ENCODE measurements at regions not wholly inside any gene's neighbourhood (a gene's known extent, or its start where the extent isn't known, plus 50 kb on each side); places are given as distances from the start of the nearest gene placed in this dataset.
A peak's percentile ranks its signal among the peaks of the same experiment; 100 is the strongest.
"Not testable (repeated sequence)": the region's sequence is repeated elsewhere in the genome, so short reads cannot be mapped to it uniquely, and the experiment has no call there.

- H3K4me1 ChIP-seq (ENCODE audit: control insufficient read depth, low read depth, low read length), result no peaks in the 10 kb centered on the region
- no peak overlapping the region for H4K8ac ChIP-seq (ENCODE audit: low read depth, low read length)
- H3K36me3 ChIP-seq (ENCODE audit: control insufficient read depth, insufficient read depth, low read length), result no peaks in the 10 kb centered on the region
- no peak overlapping the region for H3K27ac ChIP-seq (ENCODE audit: low read depth, low read length)
- H3K79me2 ChIP-seq (ENCODE audit: control insufficient read depth, insufficient read depth, low read length), result no peaks in the 10 kb centered on the region
- no peak overlapping the region for H4K5ac ChIP-seq (ENCODE audit: low read length)
- no peak overlapping the region for H2BK5ac ChIP-seq (ENCODE audit: low read length)
- no peak overlapping the region for H2BK15ac ChIP-seq (replicated peaks; ENCODE audit: low read depth)
- no peaks in the 10 kb centered on the region for H3K27me3 ChIP-seq (ENCODE audit: insufficient read depth, low read length, poor library complexity)
- H3K4me2 ChIP-seq (ENCODE audit: low read length), result no peak overlapping the region
- no CpG with 5 or more reads among the region's 32 CpGs for WGBS (ENCODE audit: extremely low coverage, insufficient coverage, low lambda C conversion rate)
- no peak overlapping the region for H2BK120ac ChIP-seq (ENCODE audit: low read depth, low read length)
- H3K18ac ChIP-seq (ENCODE audit: low read length), result no peak overlapping the region
- no peak overlapping the region for H3K56ac ChIP-seq (ENCODE audit: low read length)
- H3K79me1 ChIP-seq (ENCODE audit: low read length), result no peaks in the 10 kb centered on the region
- no peak overlapping the region for H3K23ac ChIP-seq (ENCODE audit: low read length)
- DNase-seq, result peak; percentile 11
- H3K9ac ChIP-seq (ENCODE audit: low read length), result no peak overlapping the region
- H2AK5ac ChIP-seq (ENCODE audit: low read length), result no peak overlapping the region
- no peak overlapping the region for H3K4ac ChIP-seq (ENCODE audit: low read depth, low read length)
- no peak overlapping the region for H3K4me3 ChIP-seq (ENCODE audit: low read length)
Measured at GRCh38 chr5:37951946-37952721, 112.3 kb upstream of the GDNF start.

DNA sequence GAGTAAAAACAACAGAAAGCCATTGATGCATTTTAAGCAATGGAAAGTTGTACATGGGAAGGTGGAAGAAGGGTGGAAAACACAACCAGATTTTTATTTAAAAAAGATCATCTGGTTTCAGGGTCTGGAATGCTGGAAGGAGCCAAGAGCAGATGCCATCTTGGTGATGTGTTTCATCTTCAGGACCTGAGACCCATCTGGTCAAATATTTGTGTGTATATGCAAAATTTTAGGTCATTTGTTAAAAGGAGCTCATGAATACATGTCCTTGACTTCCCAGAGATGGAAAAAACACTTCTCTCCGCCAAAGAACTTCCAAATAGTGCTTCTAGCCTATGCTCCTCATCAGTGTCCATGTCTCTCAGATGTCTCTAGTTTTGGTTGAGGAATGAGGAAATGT lies 110.6 kb upstream of the GDNF start:
- Histone ChIP-seq H2AK5ac (ENCODE audit: low read length) (no peak overlapping the region), H4K8ac (ENCODE audit: low read depth, low read length) (no peak overlapping the region)
- whole genome bisulfite sequencing (ENCODE audit: extremely low coverage, insufficient coverage, low lambda C conversion rate), result no CpG with 5 or more reads among the region's 1 CpG

DNA sequence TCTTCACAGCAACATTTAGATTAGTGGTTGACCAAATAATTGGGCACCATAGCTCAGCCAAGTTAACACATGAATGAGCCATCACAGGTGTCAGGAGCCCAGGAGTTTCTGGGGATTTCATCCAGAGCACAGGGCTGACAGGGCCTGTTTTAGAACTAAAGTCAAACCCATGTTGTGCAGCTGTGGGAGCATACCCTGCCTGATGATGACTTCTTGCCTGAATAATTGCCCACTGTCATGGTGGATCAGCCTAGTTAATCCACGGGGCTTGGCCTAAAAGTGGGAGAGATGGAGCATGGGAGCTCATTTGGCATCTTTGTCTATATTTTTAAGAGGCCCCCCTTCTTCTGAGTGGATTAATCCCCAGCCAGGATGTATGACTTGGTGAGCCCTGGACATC lies 105.6 kb upstream of the GDNF start:
- no peak overlapping the region for H3K4me3 ChIP-seq (ENCODE audit: low read length)

More for the DNA sequence above, 110.6 kb upstream of the GDNF start:
- Histone ChIP-seq H3K27me3 (ENCODE audit: insufficient read depth, low read length, poor library complexity) (no peaks in the 10 kb centered on the region), H3K27ac (ENCODE audit: low read depth, low read length) (no peak overlapping the region), H2BK15ac (replicated peaks; ENCODE audit: low read depth) (no peak overlapping the region), H3K18ac (ENCODE audit: low read length) (no peak overlapping the region), H3K4me3 (ENCODE audit: low read length) (no peak overlapping the region), H3K79me2 (ENCODE audit: control insufficient read depth, insufficient read depth, low read length) (no peaks in the 10 kb centered on the region), H3K4me1 (ENCODE audit: control insufficient read depth, low read depth, low read length) (no peaks in the 10 kb centered on the region), H2BK120ac (ENCODE audit: low read depth, low read length) (no peak overlapping the region), H3K9ac (ENCODE audit: low read length) (no peak overlapping the region), H2BK5ac (ENCODE audit: low read length) (no peak overlapping the region), H4K5ac (ENCODE audit: low read length) (no peak overlapping the region), H3K36me3 (ENCODE audit: control insufficient read depth, insufficient read depth, low read length) (no peaks in the 10 kb centered on the region), H3K56ac (ENCODE audit: low read length) (no peak overlapping the region), H3K4me2 (ENCODE audit: low read length) (no peak overlapping the region), H3K23ac (ENCODE audit: low read length) (no peak overlapping the region), H3K4ac (ENCODE audit: low read depth, low read length) (no peak overlapping the region), H3K79me1 (ENCODE audit: low read length) (no peaks in the 10 kb centered on the region)
- DNase-seq, result no peak

GRCh38 chr5:37943136-37943535 lies 103.3 kb upstream of the GDNF start:
- not testable (repeated sequence) for H3K27me3 ChIP-seq (ENCODE audit: insufficient read depth, low read length, poor library complexity); H3K79me1 ChIP-seq (ENCODE audit: low read length); H2BK120ac ChIP-seq (ENCODE audit: low read depth, low read length); DNase-seq; H3K9ac ChIP-seq (ENCODE audit: low read length); H3K4me3 ChIP-seq (ENCODE audit: low read length); H3K4ac ChIP-seq (ENCODE audit: low read depth, low read length); H4K5ac ChIP-seq (ENCODE audit: low read length); H3K36me3 ChIP-seq (ENCODE audit: control insufficient read depth, insufficient read depth, low read length); H3K18ac ChIP-seq (ENCODE audit: low read length); H3K79me2 ChIP-seq (ENCODE audit: control insufficient read depth, insufficient read depth, low read length); H2BK5ac ChIP-seq (ENCODE audit: low read length); H3K4me2 ChIP-seq (ENCODE audit: low read length); H3K27ac ChIP-seq (ENCODE audit: low read depth, low read length); H3K4me1 ChIP-seq (ENCODE audit: control insufficient read depth, low read depth, low read length); H4K8ac ChIP-seq (ENCODE audit: low read depth, low read length); H3K23ac ChIP-seq (ENCODE audit: low read length); H2AK5ac ChIP-seq (ENCODE audit: low read length); H2BK15ac ChIP-seq (replicated peaks; ENCODE audit: low read depth); H3K56ac ChIP-seq (ENCODE audit: low read length)
- WGBS (ENCODE audit: extremely low coverage, insufficient coverage, low lambda C conversion rate), result no CpG with 5 or more reads among the region's 2 CpGs

More for the DNA sequence above, 105.6 kb upstream of the GDNF start:
- H3K36me3 ChIP-seq (ENCODE audit: control insufficient read depth, insufficient read depth, low read length), result no peaks in the 10 kb centered on the region
- no peaks in the 10 kb centered on the region for H3K4me1 ChIP-seq (ENCODE audit: control insufficient read depth, low read depth, low read length)
- H2AK5ac ChIP-seq (ENCODE audit: low read length), result no peak overlapping the region
- H2BK15ac ChIP-seq (replicated peaks; ENCODE audit: low read depth), result no peak overlapping the region
- H2BK5ac ChIP-seq (ENCODE audit: low read length), result no peak overlapping the region
- H4K8ac ChIP-seq (ENCODE audit: low read depth, low read length), result no peak overlapping the region
- no peak overlapping the region for H3K56ac ChIP-seq (ENCODE audit: low read length)
- no peaks in the 10 kb centered on the region for H3K79me1 ChIP-seq (ENCODE audit: low read length)
- no peak overlapping the region for H3K23ac ChIP-seq (ENCODE audit: low read length)
- no peak overlapping the region for H3K4me2 ChIP-seq (ENCODE audit: low read length)
- no peaks in the 10 kb centered on the region for H3K79me2 ChIP-seq (ENCODE audit: control insufficient read depth, insufficient read depth, low read length)
- DNase-seq, result no peak
- no peak overlapping the region for H2BK120ac ChIP-seq (ENCODE audit: low read depth, low read length)
- H3K9ac ChIP-seq (ENCODE audit: low read length), result no peak overlapping the region
- no peak overlapping the region for H4K5ac ChIP-seq (ENCODE audit: low read length)
- no CpG with 5 or more reads among the region's 1 CpG for WGBS (ENCODE audit: extremely low coverage, insufficient coverage, low lambda C conversion rate)
- H3K27me3 ChIP-seq (ENCODE audit: insufficient read depth, low read length, poor library complexity), result no peaks in the 10 kb centered on the region
- no peak overlapping the region for H3K4ac ChIP-seq (ENCODE audit: low read depth, low read length)
- no peak overlapping the region for H3K27ac ChIP-seq (ENCODE audit: low read depth, low read length)
- no peak overlapping the region for H3K18ac ChIP-seq (ENCODE audit: low read length)

DNA sequence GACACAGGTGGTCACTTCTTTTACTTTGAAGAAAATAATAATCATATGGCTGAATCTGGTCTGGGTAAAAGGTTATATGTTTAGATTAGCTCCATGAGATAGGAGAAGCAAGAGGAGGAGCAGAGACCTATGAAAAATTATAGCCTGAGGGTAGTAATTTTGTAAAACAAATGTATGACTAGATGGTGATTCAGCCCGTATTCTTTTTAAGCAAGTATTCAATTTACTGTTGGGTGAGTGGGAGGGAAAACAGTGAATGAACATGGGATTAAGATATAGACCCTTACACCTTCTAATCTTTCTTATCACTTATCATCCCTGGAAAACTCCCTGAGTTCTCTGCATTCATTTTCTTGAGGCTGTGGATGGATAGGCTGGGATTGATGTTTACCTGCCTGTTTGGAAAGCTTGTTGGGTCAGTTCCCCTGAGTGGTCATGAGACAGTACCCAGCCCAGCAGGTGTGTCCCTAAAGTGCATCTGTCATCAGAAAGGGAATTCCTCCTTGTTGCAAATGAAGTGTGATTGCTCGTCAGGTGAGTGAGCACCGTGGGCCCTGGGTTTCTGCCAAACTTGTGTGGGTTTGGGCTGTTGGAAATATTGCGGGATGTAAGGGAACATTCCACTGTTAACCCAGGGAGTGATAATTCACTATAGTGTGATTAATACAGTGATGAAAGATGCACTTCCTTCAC lies 101.2 kb upstream of the GDNF start:
- H3K79me2 ChIP-seq (ENCODE audit: control insufficient read depth, insufficient read depth, low read length), result no peaks in the 10 kb centered on the region
- H3K4me3 ChIP-seq (ENCODE audit: low read length), result no peak overlapping the region
- no peak overlapping the region for H3K18ac ChIP-seq (ENCODE audit: low read length)
- no peaks in the 10 kb centered on the region for H3K36me3 ChIP-seq (ENCODE audit: control insufficient read depth, insufficient read depth, low read length)
- no peaks in the 10 kb centered on the region for H3K79me1 ChIP-seq (ENCODE audit: low read length)
- peak; percentile 21 for DNase-seq
- no peak overlapping the region for H2BK120ac ChIP-seq (ENCODE audit: low read depth, low read length)
- H4K5ac ChIP-seq (ENCODE audit: low read length), result no peak overlapping the region
- H4K8ac ChIP-seq (ENCODE audit: low read depth, low read length), result no peak overlapping the region
- H3K23ac ChIP-seq (ENCODE audit: low read length), result no peak overlapping the region
- no CpG with 5 or more reads among the region's 4 CpGs for WGBS (ENCODE audit: extremely low coverage, insufficient coverage, low lambda C conversion rate)
- H3K4me2 ChIP-seq (ENCODE audit: low read length), result no peak overlapping the region
- H3K4me1 ChIP-seq (ENCODE audit: control insufficient read depth, low read depth, low read length), result no peaks in the 10 kb centered on the region
- no peak overlapping the region for H2BK5ac ChIP-seq (ENCODE audit: low read length)
- no peak overlapping the region for H3K27ac ChIP-seq (ENCODE audit: low read depth, low read length)
- H3K56ac ChIP-seq (ENCODE audit: low read length), result no peak overlapping the region
- H2AK5ac ChIP-seq (ENCODE audit: low read length), result no peak overlapping the region
- no peak overlapping the region for H3K4ac ChIP-seq (ENCODE audit: low read depth, low read length)
- H3K27me3 ChIP-seq (ENCODE audit: insufficient read depth, low read length, poor library complexity), result no peaks in the 10 kb centered on the region
- H2BK15ac ChIP-seq (replicated peaks; ENCODE audit: low read depth), result no peak overlapping the region
- H3K9ac ChIP-seq (ENCODE audit: low read length), result no peak overlapping the region

Data from mesendoderm (in vitro differentiated cells).